22Rv1 (cell line): ENCODE measurements at regions not wholly inside any gene's neighbourhood (a gene's known extent, or its start where the extent isn't known, plus 50 kb on each side); places are given as distances from the start of the nearest gene placed in this dataset.
"Not testable (repeated sequence)": the region's sequence is repeated elsewhere in the genome, so short reads cannot be mapped to it uniquely, and the experiment has no call there.

Experiments used
- H3K27ac ChIP-seq: fragments of 450-650 bp; 2 replicates; pipeline ENCODE4 v1.5.1; 2017
- CTCF ChIP-seq: fragments of 450-650 bp; IDR thresholded peaks from 2 replicates; pipeline ENCODE4 v1.5.1; 2017; ENCODE audit warnings: mild to moderate bottlenecking
- ZFX ChIP-seq: fragments of 450-650 bp; IDR thresholded peaks from 2 replicates; pipeline ENCODE4 v1.6.1; 2017; ENCODE audit warnings: antibody characterized with exemption, borderline replicate concordance

GRCh38 chr12:75665216-75665615 is 153.8 kb upstream of the KRR1 start:
- no peak for TF ChIP-seq ZFX
- H3K27ac ChIP-seq: no peak overlapping the region

- TF ChIP-seq ZFX: no peak
Measured at GRCh38 chr12:75662511-75663159, 151.2 kb upstream of the KRR1 start.

GRCh38 chr12:75661908-75662307 is 150.5 kb upstream of the KRR1 start:
- TF ChIP-seq CTCF (no peak), ZFX (no peak)
- H3K27ac ChIP-seq: no peak overlapping the region

More at GRCh38 chr12:75662511-75663159, 151.2 kb upstream of the KRR1 start:
- no peak overlapping the region for H3K27ac ChIP-seq

GRCh38 chr12:75660805-75661404 is 149.5 kb upstream of the KRR1 start:
- TF ChIP-seq ZFX (no peak), CTCF (no peak)
- no peak overlapping the region for H3K27ac ChIP-seq

GRCh38 chr12:75660107-75660530 is 148.7 kb upstream of the KRR1 start:
- H3K27ac ChIP-seq: no peak overlapping the region
- TF ChIP-seq CTCF (no peak), ZFX (no peak)

GRCh38 chr12:75658901-75659823 is 147.8 kb upstream of the KRR1 start:
- H3K27ac ChIP-seq: no peak overlapping the region
- no peak for TF ChIP-seq CTCF
- no peak for TF ChIP-seq ZFX

GRCh38 chr12:75658286-75658685 is 146.9 kb upstream of the KRR1 start:
- no peak for TF ChIP-seq ZFX
- no peak overlapping the region for H3K27ac ChIP-seq

- H3K27ac ChIP-seq: no peak overlapping the region
- TF ChIP-seq ZFX (no peak), CTCF (no peak)
Measured at GRCh38 chr12:75657831-75658230, 146.4 kb upstream of the KRR1 start.

GRCh38 chr12:75657354-75657753 is 145.9 kb upstream of the KRR1 start:
- not testable (repeated sequence) for H3K27ac ChIP-seq
